ENCODE measurements at regions not wholly inside any gene's neighbourhood (a gene's known extent, or its start where the extent isn't known, plus 50 kb on each side); places are given as distances from the start of the nearest gene placed in this dataset.

DNA sequence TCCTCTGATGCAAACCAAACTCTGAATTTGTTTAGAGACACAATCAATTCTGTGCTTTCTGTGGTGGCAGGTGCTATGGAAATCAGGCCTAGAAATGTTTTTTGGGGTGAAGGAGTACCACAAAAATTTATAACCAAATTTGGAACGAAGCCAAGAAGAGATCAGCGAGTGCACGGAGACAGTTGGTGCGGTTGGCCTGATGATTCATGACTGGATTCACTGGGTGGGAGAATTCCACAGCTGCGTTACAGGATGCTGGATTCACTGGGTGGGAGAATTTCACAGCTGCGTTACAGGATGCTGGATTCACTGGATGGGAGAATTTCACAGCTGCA, 135.6 kb upstream of the IRX4 start:
- H3K4me3 ChIP-seq (replicated peaks in 1 of 3; ENCODE audit: insufficient read depth in 1 of 3, low read depth in 1 of 3, low read length in 3 of 3), result no peak overlapping the region
- no peak overlapping the region for H2AFZ ChIP-seq (ENCODE audit: low read depth, low read length)
- DNase-seq (ENCODE audit: low read depth, low spot score) (no peak), FAIRE-seq (no peak)
- H3K9ac ChIP-seq (replicated peaks; ENCODE audit: extremely low read depth, insufficient read depth, low read length), result no peak overlapping the region
- no peaks in the 10 kb centered on the region for H3K9me1 ChIP-seq (replicated peaks; ENCODE audit: control insufficient read depth, extremely low read depth, insufficient read depth, low read length)
- dilution Hi-C loops (cut with MboI; ENCODE audit: extremely low pct_ligation_motif_present, low sequenced_read_pairs), result no loop called here
- H3K36me3 ChIP-seq (ENCODE audit: control insufficient read depth in 2 of 2, extremely low read depth in 1 of 2, insufficient read depth in 2 of 2, low read length in 2 of 2), result no peaks in the 10 kb centered on the region
- H3K79me2 ChIP-seq (ENCODE audit: control insufficient read depth, insufficient read depth, low read length), result no peaks in the 10 kb centered on the region
- TF ChIP-seq JUN (IDR thresholded peaks at IDR 0.05; ENCODE audit: borderline replicate concordance, insufficient read depth, insufficient read length, low read depth) (no peak), POLR2AphosphoS5 (IDR thresholded peaks at IDR 0.05; ENCODE audit: insufficient read depth, low read depth, low read length) (no peak), EZH2 (IDR thresholded peaks at IDR 0.05; ENCODE audit: borderline replicate concordance, low read depth, low read length, severe bottlenecking) (no peak), FOS (IDR thresholded peaks at IDR 0.05; ENCODE audit: borderline replicate concordance, insufficient read depth, low read length) (no peak), GATA2 (IDR thresholded peaks at IDR 0.05; ENCODE audit: insufficient read depth, insufficient read length, low read depth, low read length) (no peak), MYC (IDR thresholded peaks at IDR 0.05; ENCODE audit: low read depth, low read length) (no peak), POLR2A (IDR thresholded peaks at IDR 0.05; ENCODE audit: low read depth, low read length) (no peak)
- TF ChIP-seq, protein P1, sequence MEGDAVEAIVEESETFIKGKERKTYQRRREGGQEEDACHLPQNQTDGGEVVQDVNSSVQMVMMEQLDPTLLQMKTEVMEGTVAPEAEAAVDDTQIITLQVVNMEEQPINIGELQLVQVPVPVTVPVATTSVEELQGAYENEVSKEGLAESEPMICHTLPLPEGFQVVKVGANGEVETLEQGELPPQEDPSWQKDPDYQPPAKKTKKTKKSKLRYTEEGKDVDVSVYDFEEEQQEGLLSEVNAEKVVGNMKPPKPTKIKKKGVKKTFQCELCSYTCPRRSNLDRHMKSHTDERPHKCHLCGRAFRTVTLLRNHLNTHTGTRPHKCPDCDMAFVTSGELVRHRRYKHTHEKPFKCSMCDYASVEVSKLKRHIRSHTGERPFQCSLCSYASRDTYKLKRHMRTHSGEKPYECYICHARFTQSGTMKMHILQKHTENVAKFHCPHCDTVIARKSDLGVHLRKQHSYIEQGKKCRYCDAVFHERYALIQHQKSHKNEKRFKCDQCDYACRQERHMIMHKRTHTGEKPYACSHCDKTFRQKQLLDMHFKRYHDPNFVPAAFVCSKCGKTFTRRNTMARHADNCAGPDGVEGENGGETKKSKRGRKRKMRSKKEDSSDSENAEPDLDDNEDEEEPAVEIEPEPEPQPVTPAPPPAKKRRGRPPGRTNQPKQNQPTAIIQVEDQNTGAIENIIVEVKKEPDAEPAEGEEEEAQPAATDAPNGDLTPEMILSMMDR (IDR thresholded peaks at IDR 0.05; ENCODE audit: extremely low read depth in 1 of 2, insufficient read depth in 1 of 2, low read depth in 1 of 2, low read length in 2 of 2), result no peak
- TF ChIP-seq, protein P2, sequence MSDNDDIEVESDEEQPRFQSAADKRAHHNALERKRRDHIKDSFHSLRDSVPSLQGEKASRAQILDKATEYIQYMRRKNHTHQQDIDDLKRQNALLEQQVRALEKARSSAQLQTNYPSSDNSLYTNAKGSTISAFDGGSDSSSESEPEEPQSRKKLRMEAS (IDR thresholded peaks at IDR 0.05; ENCODE audit: insufficient read depth, insufficient read length), result no peak
- H3K4me2 ChIP-seq (ENCODE audit: insufficient read depth, low read length), result no peak overlapping the region
- no TSS peak for BruUV-seq (replicated peaks)
- intact Hi-C loops (cut with micrococcal nuclease), result loop anchor here (5.0 kb wide), 1 partner anchor 351 kb away; no protein-coding TSS in a partner anchor
- H3K27me3 ChIP-seq (ENCODE audit: control insufficient read depth in 2 of 2, insufficient read depth in 2 of 2, low read length in 2 of 2), result no peaks in the 10 kb centered on the region
- H3K9me3 ChIP-seq (replicated peaks; ENCODE audit: control insufficient read depth, insufficient read depth, low read length), result no peaks in the 10 kb centered on the region
- no peak overlapping the region for H3K27ac ChIP-seq (ENCODE audit: insufficient read depth, low read depth, low read length)
- CTCF ChIA-PET, result interaction anchor here (1.0 kb wide), 1 partner anchor 255 kb away, joined by 5 read pairs; no protein-coding TSS in a partner anchor
- H4K20me1 ChIP-seq (replicated peaks; ENCODE audit: control insufficient read depth, extremely low read depth, insufficient read depth, low read length), result no peaks in the 10 kb centered on the region
- no peaks in the 10 kb centered on the region for H3K4me1 ChIP-seq (ENCODE audit: control insufficient read depth, extremely low read depth, insufficient read depth, low read length)
- POLR2A ChIA-PET, result no interaction called here

Measured in endothelial cell of umbilical vein (primary cell).